ENCODE measurements at regions not wholly inside any gene's neighbourhood (a gene's known extent, or its start where the extent isn't known, plus 50 kb on each side); places are given as distances from the start of the nearest gene placed in this dataset.
"Not testable (repeated sequence)": the region's sequence is repeated elsewhere in the genome, so short reads cannot be mapped to it uniquely, and the experiment has no call there.

- TF ChIP-seq CTCF (conservative IDR thresholded peaks at IDR 0.05; ENCODE audit: low read length); EZH2phosphoT487 (IDR thresholded peaks at IDR 0.05; ENCODE audit: borderline replicate concordance): not testable (repeated sequence)
Measured at GRCh38 chr2:222368280-222368679, 56.1 kb upstream of the SGPP2 start.

Data from Loucy (cell line).